Stimulated activated effector memory CD8-positive, alpha-beta T cell treated with anti-CD3 and anti-CD28 coated beads, Interleukin-12 subunit alpha, Interleukin-12 subunit beta, amount 100 ng/mL, for 72 hours (primary cell): ENCODE measurements at regions not wholly inside any gene's neighbourhood (a gene's known extent, or its start where the extent isn't known, plus 50 kb on each side); places are given as distances from the start of the nearest gene placed in this dataset.

Experiments used
- ATAC-seq: fragments of 150-1000 bp; cut with Tn5 transposase; 2 replicates; pipeline ENCODE4 v1.10.0; 2021
- DNase-seq, 2 donors: peaks; one replicate each; pipeline ENCODE4 v3.0.0; 2021 to 2022; ENCODE audit warnings: low spot score in 2 of 2
- H3K27ac Mint-ChIP-seq: one replicate; pipeline ENCODE4 v1.8.0; 2022; ENCODE audit warnings: mild to moderate bottlenecking, mixed read lengths
- H3K36me3 Mint-ChIP-seq: one replicate; pipeline ENCODE4 v1.8.0; 2022; ENCODE audit warnings: mild to moderate bottlenecking, mixed read lengths
- H3K4me1 Mint-ChIP-seq: one replicate; pipeline ENCODE4 v1.8.0; 2022; ENCODE audit warnings: mixed read lengths
- H3K4me3 Mint-ChIP-seq: one replicate; pipeline ENCODE4 v1.8.0; 2022; ENCODE audit warnings: mild to moderate bottlenecking, mixed read lengths
- H3K9me3 Mint-ChIP-seq: one replicate; pipeline ENCODE4 v1.8.0; 2022; ENCODE audit warnings: mixed read lengths

DNA sequence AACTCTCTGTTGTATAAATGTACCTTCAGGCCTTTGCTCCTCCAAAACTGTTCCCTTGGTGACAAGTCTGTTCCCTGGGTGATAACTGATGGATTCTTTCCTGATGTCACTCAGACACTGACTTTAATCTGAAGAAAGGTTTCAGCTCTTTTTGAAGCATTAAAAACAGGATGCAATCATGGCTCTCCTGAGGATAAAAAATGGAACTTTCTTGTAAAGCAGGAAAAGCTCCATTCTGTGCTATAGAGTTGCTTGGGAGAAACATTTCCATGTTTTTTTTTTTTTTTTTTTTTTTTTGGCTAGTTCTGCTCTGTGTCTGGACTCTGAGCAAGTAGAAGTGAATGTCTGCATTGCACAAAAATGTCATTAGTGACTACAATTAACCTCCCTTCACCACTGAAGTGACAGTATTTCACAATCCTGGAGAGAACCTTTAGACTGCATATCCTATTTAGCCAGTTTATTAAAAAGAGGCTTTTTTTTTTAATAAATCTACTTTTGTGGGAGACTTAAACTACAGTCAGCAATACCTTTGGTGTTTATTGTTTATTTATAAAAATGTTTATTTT, 101.7 kb upstream of the PRMT6 start:
- H3K4me1 Mint-ChIP-seq = no peaks in the 10 kb centered on the region
- ATAC-seq (no peak), DNase-seq (no peak)
- no peak overlapping the region for H3K4me3 Mint-ChIP-seq
- H3K9me3 Mint-ChIP-seq = peaks cover 3% of the 10 kb centered on the region
- H3K36me3 Mint-ChIP-seq = no peaks in the 10 kb centered on the region
- H3K27ac Mint-ChIP-seq = no peak overlapping the region

DNA sequence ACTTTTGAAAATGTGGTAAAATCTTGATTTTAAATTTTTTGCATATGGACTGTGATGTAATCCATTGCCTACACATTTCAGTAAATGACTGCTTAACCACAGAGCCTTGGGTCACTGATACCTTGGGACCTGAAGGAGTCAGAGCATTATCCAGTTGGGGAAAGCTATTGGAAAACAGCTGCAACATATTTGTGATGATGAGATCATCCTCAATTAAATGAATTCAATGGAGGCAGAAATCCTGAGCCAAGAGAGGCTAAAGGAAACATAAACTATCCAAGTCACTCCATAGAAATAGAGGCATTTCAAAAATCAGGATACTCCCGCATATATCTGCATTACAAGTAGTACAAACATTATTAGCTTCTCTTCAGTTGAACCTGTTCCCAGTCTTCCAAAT, 99.8 kb upstream of the PRMT6 start:
- ATAC-seq (no peak), DNase-seq (no peak)
- Mint-ChIP-seq H3K36me3 (no peaks in the 10 kb centered on the region), H3K4me1 (no peaks in the 10 kb centered on the region), H3K9me3 (peaks cover 3% of the 10 kb centered on the region), H3K27ac (no peak overlapping the region), H3K4me3 (no peak overlapping the region)

DNA sequence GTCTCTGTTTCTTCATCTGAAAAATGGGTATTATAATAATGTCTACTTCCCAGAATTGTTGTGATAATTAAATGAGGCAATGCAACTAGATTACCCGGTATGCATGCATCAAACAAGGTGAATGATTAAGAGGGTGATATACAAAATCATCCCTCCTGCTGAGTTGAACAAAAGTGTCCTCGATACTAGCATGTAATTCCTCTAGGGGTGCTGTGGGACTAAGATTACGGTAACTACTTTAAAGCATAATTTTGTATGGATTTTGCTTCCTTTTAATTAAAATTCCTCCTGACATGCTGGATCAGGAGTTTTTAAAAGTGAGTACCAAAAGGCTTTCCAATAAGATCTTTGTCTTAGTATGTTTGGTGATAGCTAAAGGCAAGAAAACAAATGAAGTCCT, 98.7 kb upstream of the PRMT6 start:
- DNase-seq = no peak
- ATAC-seq = no peak
- Mint-ChIP-seq H3K4me1 (no peaks in the 10 kb centered on the region), H3K9me3 (peaks cover 3% of the 10 kb centered on the region), H3K36me3 (no peaks in the 10 kb centered on the region), H3K4me3 (no peak overlapping the region), H3K27ac (no peak overlapping the region)

DNA sequence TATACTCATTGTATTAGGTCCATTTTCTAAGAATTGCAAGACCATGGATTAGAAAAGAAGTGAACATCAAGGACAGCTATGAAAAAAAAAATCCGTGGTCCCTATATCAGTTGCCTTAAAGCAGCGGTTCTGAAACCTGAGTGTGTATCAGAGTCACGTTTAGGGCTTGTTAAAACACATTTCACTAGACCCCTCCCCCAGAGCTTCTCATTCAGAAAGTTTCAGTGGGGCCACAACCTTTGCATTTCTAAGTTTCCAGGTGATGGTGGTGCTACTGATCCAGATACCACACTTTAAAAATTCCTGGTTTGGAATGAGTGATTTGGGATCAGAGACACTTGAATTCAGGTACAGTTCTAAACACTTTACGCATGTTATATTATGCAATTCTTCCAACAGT, 96.1 kb upstream of the PRMT6 start:
- Mint-ChIP-seq H3K9me3 (no peaks in the 10 kb centered on the region), H3K4me3 (no peak overlapping the region), H3K27ac (no peak overlapping the region), H3K36me3 (no peaks in the 10 kb centered on the region), H3K4me1 (no peaks in the 10 kb centered on the region)
- ATAC-seq (no peak), DNase-seq (no peak)

DNA sequence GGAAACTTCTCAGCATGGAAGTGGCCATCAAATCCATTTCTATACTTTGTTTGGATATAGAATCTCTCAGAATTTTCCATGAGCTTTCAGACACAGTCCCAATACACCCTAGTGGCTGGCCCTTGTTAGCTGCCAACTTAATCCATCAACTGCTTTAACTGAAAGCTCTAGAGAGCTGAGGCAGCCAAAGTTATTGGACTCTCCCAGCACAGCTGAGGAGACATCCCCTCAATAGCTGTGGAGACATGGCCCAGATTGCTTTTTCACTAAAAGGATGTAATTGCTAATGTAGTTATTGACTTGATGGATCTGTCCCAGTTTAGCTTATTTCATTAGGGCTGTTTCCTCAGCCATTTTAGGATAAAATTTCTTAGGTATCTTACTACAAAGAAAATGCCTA, 94.8 kb upstream of the PRMT6 start:
- H3K4me1 Mint-ChIP-seq = no peaks in the 10 kb centered on the region
- H3K27ac Mint-ChIP-seq = no peak overlapping the region
- DNase-seq (no peak), ATAC-seq (no peak)
- H3K36me3 Mint-ChIP-seq = no peaks in the 10 kb centered on the region
- H3K9me3 Mint-ChIP-seq = no peaks in the 10 kb centered on the region
- H3K4me3 Mint-ChIP-seq = no peak overlapping the region

DNA sequence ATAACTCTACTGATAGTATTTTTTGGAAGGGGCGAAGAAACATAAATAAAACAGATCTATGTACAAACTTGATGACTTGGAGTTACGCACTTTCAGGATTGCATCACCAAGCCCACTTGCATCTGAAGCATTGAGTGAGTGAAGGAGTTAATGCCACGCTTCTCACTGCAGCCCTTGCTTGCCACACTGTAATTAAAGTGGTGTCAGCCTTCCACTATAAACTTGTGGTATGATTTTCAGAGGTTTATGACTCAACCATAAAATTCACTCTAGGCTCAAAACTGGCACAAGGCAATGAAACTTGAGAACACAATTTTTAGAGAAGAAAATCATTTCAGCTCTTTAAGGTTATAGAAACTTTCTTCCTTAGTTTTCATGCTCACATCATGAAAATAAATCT, 93.9 kb upstream of the PRMT6 start:
- DNase-seq = no peak
- Mint-ChIP-seq H3K36me3 (no peaks in the 10 kb centered on the region), H3K27ac (no peak overlapping the region), H3K4me1 (no peaks in the 10 kb centered on the region), H3K4me3 (no peak overlapping the region), H3K9me3 (no peaks in the 10 kb centered on the region)
- no peak for ATAC-seq

DNA sequence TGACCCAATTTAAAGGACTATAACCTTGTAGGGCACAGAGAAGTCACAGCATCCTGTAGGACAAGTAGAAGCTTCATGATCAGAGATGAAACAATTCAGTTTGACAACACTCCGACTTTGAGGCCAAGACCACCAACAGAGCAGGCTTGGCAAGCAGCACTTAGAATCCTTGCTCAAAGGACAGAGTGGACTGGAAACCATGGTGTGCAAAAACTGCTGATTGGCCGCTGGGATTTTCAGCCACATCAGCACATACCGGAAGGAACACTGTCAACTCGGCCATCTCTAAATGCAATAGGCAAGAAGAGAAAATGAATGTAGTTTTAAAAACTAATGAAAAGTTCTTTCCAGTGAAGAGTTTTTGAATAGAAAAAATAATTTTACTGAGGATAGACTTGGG, 92.0 kb upstream of the PRMT6 start:
- Mint-ChIP-seq H3K27ac (no peak overlapping the region), H3K9me3 (no peaks in the 10 kb centered on the region), H3K36me3 (no peaks in the 10 kb centered on the region), H3K4me3 (no peak overlapping the region), H3K4me1 (no peaks in the 10 kb centered on the region)
- DNase-seq (no peak), ATAC-seq (no peak)

DNA sequence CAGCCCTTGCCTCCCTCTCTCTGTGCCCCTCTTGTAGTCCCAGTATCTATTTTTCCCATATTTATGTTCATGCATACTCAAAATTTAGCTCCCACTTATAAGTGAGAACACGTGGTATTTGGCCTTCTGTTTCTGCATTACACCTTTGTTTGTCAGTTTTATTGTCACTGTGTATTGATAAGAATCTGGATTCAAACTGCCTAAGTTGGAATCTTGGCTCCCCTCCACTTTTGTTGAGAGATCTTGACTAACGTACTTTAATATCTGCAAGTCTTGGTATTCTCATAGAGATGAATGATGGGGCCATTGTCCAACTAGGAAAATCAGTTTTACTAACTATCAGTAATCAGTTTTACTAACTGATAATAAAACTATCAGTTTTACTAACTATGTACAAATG, 87.8 kb upstream of the PRMT6 start:
- DNase-seq (no peak), ATAC-seq (no peak)
- Mint-ChIP-seq H3K4me1 (no peaks in the 10 kb centered on the region), H3K9me3 (no peaks in the 10 kb centered on the region), H3K36me3 (no peaks in the 10 kb centered on the region), H3K27ac (no peak overlapping the region), H3K4me3 (no peak overlapping the region)

DNA sequence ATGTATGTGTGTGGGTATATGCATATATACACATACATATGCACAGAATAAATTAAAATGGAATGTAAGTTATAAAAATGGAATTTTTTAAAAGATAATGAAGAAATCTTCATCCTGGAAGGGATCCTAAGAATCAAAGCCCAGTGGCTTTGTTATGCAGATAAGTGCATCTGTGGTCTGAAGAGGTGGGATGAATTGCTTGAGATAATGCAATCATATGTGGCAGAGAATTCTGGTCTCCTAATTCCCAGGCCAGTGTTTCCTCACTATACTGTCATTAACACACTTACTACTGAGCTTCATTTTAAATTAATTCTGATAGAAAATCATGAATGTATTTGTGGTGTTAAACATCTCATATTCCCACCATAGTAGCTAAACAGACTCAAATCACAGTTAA, 86.7 kb upstream of the PRMT6 start:
- Mint-ChIP-seq H3K9me3 (no peaks in the 10 kb centered on the region), H3K4me1 (no peaks in the 10 kb centered on the region), H3K36me3 (no peaks in the 10 kb centered on the region), H3K4me3 (no peak overlapping the region), H3K27ac (no peak overlapping the region)
- ATAC-seq = no peak
- no peak for DNase-seq

DNA sequence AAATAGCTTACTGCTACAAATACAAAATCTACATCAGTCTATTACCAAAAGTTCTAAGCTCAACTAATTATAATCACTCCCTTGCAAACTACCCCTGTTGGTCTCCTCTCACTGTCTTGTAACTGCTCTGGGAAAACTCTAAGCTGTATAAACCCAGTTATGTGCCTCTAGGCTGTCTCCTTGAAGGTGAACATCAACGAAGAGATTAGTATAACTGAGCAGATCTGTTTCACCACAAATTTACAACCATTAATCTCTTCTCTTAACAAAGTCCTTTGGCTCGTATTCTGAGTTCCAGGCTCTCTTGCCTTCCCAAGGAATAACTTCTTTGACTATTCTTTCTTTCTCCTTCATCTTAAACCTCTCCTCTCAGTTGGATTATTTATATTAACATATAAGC, 84.4 kb upstream of the PRMT6 start:
- H3K4me1 Mint-ChIP-seq = no peaks in the 10 kb centered on the region
- H3K36me3 Mint-ChIP-seq = no peaks in the 10 kb centered on the region
- no peak overlapping the region for H3K27ac Mint-ChIP-seq
- ATAC-seq = no peak
- H3K4me3 Mint-ChIP-seq = no peak overlapping the region
- no peaks in the 10 kb centered on the region for H3K9me3 Mint-ChIP-seq
- DNase-seq = no peak

DNA sequence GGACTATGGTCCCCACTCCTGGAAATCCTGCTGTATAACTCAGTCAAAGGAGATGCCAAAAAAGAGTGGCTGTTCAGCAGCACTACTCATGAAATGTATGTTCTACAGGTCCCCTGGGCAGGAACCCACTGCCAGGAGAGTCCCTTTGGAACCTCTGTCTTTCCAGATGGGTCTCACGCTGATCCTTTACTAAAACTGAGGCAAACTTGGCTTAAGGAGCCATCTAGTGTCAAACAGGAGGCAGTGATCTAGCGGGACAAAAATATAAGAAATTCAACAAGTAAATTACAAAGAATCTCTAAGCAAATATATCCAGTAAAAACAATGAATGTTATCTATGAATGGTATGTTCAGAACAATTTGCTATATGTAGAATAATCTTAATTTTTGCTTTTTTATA, 80.5 kb upstream of the PRMT6 start:
- ATAC-seq = no peak

DNA sequence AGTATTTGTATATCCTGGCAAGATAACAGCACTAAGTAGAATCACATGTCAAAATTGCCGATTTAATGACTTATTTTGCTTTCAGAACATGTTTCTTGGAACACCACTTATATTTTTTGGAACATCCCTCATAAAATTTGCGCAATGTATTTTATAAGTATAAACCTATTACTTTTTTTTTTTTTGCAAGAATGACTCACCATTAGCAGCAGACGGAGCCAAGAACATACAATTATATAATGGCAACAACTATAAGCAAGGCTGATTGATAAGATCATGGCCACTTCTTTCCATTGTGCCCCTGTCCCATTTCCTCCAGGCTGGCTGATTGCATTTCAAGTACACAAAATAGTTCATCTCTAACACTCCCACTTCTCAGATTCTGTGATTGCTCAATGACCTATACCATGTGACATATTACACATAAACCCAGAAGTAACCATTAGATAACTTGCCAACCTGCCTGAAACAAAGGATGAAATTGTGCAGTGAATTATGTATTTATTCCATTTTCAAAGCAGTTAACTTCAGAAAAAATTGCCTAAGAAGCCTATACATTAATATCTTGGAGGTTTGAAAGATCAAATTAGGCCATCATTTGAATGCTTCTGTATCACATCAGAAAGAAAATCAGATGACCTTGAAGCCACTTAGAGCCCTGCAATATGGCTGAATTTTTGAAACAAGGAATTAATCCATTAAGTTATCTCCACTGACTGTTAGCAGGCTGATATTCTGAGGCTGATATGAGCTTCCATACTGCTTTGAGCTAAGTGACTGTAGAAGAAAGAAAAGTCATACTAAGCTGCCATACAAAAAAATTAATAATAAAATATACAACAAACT, 77.8 kb upstream of the PRMT6 start:
- DNase-seq = no peak
- Mint-ChIP-seq H3K27ac (no peak overlapping the region), H3K4me3 (no peak overlapping the region), H3K9me3 (no peaks in the 10 kb centered on the region), H3K4me1 (no peaks in the 10 kb centered on the region), H3K36me3 (no peaks in the 10 kb centered on the region)
- no peak for ATAC-seq

More for the DNA sequence above, 80.5 kb upstream of the PRMT6 start:
- no peak overlapping the region for H3K4me3 Mint-ChIP-seq
- no peaks in the 10 kb centered on the region for H3K36me3 Mint-ChIP-seq
- DNase-seq = no peak
- H3K27ac Mint-ChIP-seq = no peak overlapping the region
- H3K4me1 Mint-ChIP-seq = no peaks in the 10 kb centered on the region
- H3K9me3 Mint-ChIP-seq = no peaks in the 10 kb centered on the region

DNA sequence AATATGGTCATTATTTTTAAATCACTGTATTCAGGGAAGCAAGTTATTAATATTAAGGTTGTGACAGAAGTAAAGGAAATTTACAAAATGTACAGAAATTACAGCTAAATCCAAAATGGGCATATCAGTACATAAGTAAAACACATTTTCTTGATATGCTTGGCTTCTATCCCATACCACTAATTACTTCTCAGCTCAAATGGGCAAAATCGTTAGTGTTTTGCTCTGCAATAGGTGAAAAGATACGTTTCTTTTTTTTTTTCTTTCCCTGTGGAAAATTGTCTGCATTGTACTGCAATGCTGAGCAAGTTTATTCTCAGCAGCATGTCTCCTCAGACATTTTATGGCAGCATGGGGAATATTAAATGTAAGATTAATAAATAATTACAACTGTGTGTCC, 77.1 kb upstream of the PRMT6 start:
- Mint-ChIP-seq H3K36me3 (no peaks in the 10 kb centered on the region), H3K9me3 (no peaks in the 10 kb centered on the region), H3K4me1 (no peaks in the 10 kb centered on the region), H3K27ac (no peak overlapping the region), H3K4me3 (no peak overlapping the region)
- ATAC-seq (no peak), DNase-seq (no peak)

DNA sequence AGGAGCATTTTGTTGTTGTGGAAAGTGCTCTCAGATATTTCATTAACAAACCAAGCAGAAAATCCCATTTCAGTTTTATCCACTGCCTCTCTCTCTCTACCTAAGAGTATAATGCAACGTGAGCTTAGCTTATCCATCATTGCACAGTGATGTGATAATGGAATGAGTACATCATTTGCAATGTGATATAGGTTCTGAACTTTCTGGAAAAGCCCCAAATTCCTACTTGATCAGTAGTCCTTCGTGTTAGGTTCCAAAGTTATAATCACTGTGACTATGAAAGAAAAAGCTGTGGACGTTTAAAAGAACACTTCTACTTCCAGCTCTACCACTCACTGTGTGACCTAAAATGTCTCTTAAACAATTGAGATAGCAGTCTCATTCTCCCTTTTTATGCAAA, 76.4 kb upstream of the PRMT6 start:
- Mint-ChIP-seq H3K27ac (no peak overlapping the region), H3K36me3 (no peaks in the 10 kb centered on the region), H3K9me3 (no peaks in the 10 kb centered on the region), H3K4me3 (no peak overlapping the region), H3K4me1 (no peaks in the 10 kb centered on the region)
- no peak for DNase-seq
- no peak for ATAC-seq

DNA sequence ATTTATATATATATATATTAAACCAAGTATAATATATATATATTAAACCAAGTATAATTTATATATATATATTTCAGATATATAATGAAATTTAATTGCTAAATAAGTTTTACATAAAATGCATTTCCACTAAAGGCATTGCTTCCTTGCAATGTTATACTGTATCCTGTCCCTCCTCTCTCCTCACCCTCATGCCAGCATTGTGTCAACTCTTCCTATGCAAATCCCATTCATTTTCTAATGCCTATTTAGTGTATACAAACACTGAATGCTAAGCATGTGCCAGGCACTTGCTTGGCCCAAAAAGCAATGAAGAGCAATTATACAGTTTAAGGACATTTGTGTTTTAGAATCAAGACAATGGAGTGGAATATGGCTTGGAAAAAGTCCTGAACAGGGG, 71.7 kb upstream of the PRMT6 start:
- Mint-ChIP-seq H3K27ac (no peak overlapping the region), H3K9me3 (no peaks in the 10 kb centered on the region), H3K4me3 (no peak overlapping the region), H3K4me1 (no peaks in the 10 kb centered on the region), H3K36me3 (no peaks in the 10 kb centered on the region)
- ATAC-seq (no peak), DNase-seq (no peak)

DNA sequence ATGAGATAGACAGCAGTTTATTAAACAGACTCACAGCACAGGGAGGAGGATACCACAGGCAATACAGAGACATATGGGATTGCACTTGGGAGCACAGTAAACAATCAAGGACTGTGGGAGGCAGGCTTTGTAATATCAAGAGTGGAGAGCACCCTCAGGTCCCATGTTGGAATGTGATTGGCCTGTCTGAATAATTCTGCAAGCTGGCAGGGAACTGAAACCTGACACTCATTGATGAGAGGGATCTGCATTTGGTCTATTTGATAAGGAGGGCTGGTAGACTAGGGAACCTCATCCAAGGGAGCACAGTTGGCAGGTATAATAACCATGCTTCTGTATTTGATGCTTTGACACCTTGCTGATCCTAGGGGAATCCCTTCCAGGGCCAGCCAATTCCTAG, 69.9 kb upstream of the PRMT6 start:
- Mint-ChIP-seq H3K9me3 (no peaks in the 10 kb centered on the region), H3K4me1 (no peaks in the 10 kb centered on the region), H3K4me3 (no peak overlapping the region), H3K36me3 (no peaks in the 10 kb centered on the region), H3K27ac (no peak overlapping the region)
- DNase-seq (no peak), ATAC-seq (no peak)
